ENCODE measurements at regions not wholly inside any gene's neighbourhood (a gene's known extent, or its start where the extent isn't known, plus 50 kb on each side); places are given as distances from the start of the nearest gene placed in this dataset.

GRCh38 chr15:46410705-46411104, 775.9 kb downstream of the SQOR start:
- Histone ChIP-seq H3K18ac (ENCODE audit: insufficient read length, low read depth, low read length) (no peak overlapping the region), H2BK15ac (ENCODE audit: low read depth, low read length) (no peak overlapping the region), H3K4me2 (ENCODE audit: insufficient read depth, insufficient read length, low read length) (no peak overlapping the region), H2BK12ac (ENCODE audit: insufficient read length, low read depth, low read length) (no peak overlapping the region), H4K91ac (ENCODE audit: insufficient read length, low read depth, low read length) (no peak overlapping the region), H3K23ac (ENCODE audit: insufficient read length, low read depth, low read length) (no peak overlapping the region), H3K14ac (ENCODE audit: insufficient read depth, low read length) (no peak overlapping the region), H4K20me1 (ENCODE audit: control insufficient read depth, insufficient read depth, insufficient read length) (no peaks in the 10 kb centered on the region), H3K9me3 (ENCODE audit: control insufficient read depth, low read depth, low read length) (no peaks in the 10 kb centered on the region), H2AFZ (ENCODE audit: low read length) (no peak overlapping the region), H3T11ph (ENCODE audit: low read length) (no peak overlapping the region), H3K9ac (ENCODE audit: extremely low read depth, insufficient read length, low read length) (no peak overlapping the region), H3K4ac (ENCODE audit: low read depth, low read length) (no peak overlapping the region), H3K27ac (ENCODE audit: insufficient read length, low read depth, low read length) (no peak overlapping the region), H2AK5ac (ENCODE audit: insufficient read length, low read length) (no peak overlapping the region), H4K8ac (replicated peaks; ENCODE audit: insufficient read length, low read depth, low read length) (no peak overlapping the region), H3K4me1 (ENCODE audit: insufficient read depth, low read length) (peaks cover 2% of the 10 kb centered on the region; the same call in 1 of the 2 replicates), H2BK120ac (ENCODE audit: low read depth, low read length, poor library complexity, severe bottlenecking) (no peak overlapping the region), H3K79me2 (ENCODE audit: insufficient read depth, low read length) (no peaks in the 10 kb centered on the region), H3K79me1 (ENCODE audit: insufficient read depth, low read depth, low read length, poor library complexity, severe bottlenecking) (no peaks in the 10 kb centered on the region), H2BK20ac (ENCODE audit: low read depth, low read length, poor library complexity, severe bottlenecking) (no peak overlapping the region), H3K23me2 (ENCODE audit: insufficient read length, low read depth, low read length, poor library complexity, severe bottlenecking) (no peaks in the 10 kb centered on the region), H3K27me3 (ENCODE audit: insufficient read depth, low read length) (no peaks in the 10 kb centered on the region), H2BK5ac (ENCODE audit: insufficient read length, low read length) (no peak overlapping the region), H3K56ac (ENCODE audit: insufficient read length, low read depth, low read length) (no peak overlapping the region), H4K5ac (ENCODE audit: insufficient read length, low read depth, low read length) (no peak overlapping the region)
- no peak for TF ChIP-seq CTCF (conservative IDR thresholded peaks at IDR 0.05)
- no peak overlapping the region for H3K27ac Mint-ChIP-seq
- no peak overlapping the region for H3K4me3 Mint-ChIP-seq
- no CpG with 5 or more reads among the region's 2 CpGs for WGBS (ENCODE audit: extremely low coverage, insufficient read length, low lambda C conversion rate)
- H3K4me1 Mint-ChIP-seq, result peaks cover 7 to 11% of the 10 kb centered on the region in 2 experiments
- H3K9me3 Mint-ChIP-seq, result no peaks in the 10 kb centered on the region
- no peaks in the 10 kb centered on the region for H3K27me3 Mint-ChIP-seq (ENCODE audit: low read depth)
- no peaks in the 10 kb centered on the region for H3K36me3 Mint-ChIP-seq (ENCODE audit: insufficient read depth in 1 of 3, low read depth in 3 of 3)
- no peak for DNase-seq

All from H9 (cell line).